SK-N-SH (cell line): ENCODE measurements at regions not wholly inside any gene's neighbourhood (a gene's known extent, or its start where the extent isn't known, plus 50 kb on each side); places are given as distances from the start of the nearest gene placed in this dataset.

Source experiments
- CTCF ChIA-PET: fragments of 300-600, 350-600 bp; formaldehyde crosslinking; extraction: SDS; loops from one replicate; lab custom pipeline; 2021; lab: Yijun Ruan, JAX
- POLR2A ChIA-PET: fragments of 350-600 bp; sonication (Branson Sonifier 250); formaldehyde crosslinking; extraction: SDS; loops from one replicate; lab custom pipeline; 2020; ENCODE audit warnings: antibody characterized with exemption, inconsistent platforms; lab: Yijun Ruan, JAX
- DNase-seq: peaks from one replicate; pipeline ENCODE4 v3.0.0; 2012
- H2AFZ ChIP-seq: fragments of 200-600 bp; sonication (generic); 2 replicates; pipeline ENCODE4 v1.8.1; 2016; ENCODE audit warnings: antibody characterized with exemption, mild to moderate bottlenecking, low read depth
- H3F3A ChIP-seq: fragments of 200-600 bp; sonication (generic); replicated peaks from 2 replicates; pipeline ENCODE3; 2016; ENCODE audit warnings: antibody characterized with exemption, mild to moderate bottlenecking; ENCODE audit not compliant: insufficient read depth
- H3K27ac ChIP-seq, 2 experiments: fragments of 200-500 bp in 1 of 2; fragments of 200-600 bp in 1 of 2; sonication (Bioruptor generic) in 1 of 2; sonication (generic), shearing (Covaris generic) in 1 of 2; 2 replicates each; pipeline versions ENCODE4 v1.5.1 to v1.6.1; 2014 to 2016; ENCODE audit warnings: low read depth in 2 of 2, inconsistent platforms in 1 of 2, low read length in 1 of 2, mild to moderate bottlenecking in 1 of 2, mixed read lengths in 1 of 2
- H3K27me3 ChIP-seq: fragments of 200-600 bp; sonication (generic), shearing (Covaris generic); 2 replicates; pipeline ENCODE4 v1.6.1; 2016; ENCODE audit warnings: mixed run types; ENCODE audit not compliant: insufficient read depth
- H3K36me3 ChIP-seq, 2 experiments: fragments of 200-500 bp in 1 of 2; fragments of 200-600 bp in 1 of 2; sonication (Bioruptor generic) in 1 of 2; sonication (generic) in 1 of 2; replicated peaks in 1 of 2; 2 replicates each; pipeline versions ENCODE3 to v1.5.1; 2014 to 2016; ENCODE audit warnings: low read length in 1 of 2, mild to moderate bottlenecking in 1 of 2; ENCODE audit not compliant: insufficient read depth in 2 of 2, control insufficient read depth in 1 of 2
- H3K4me1 ChIP-seq, 2 experiments: fragments of 200-500 bp in 1 of 2; fragments of 200-600 bp in 1 of 2; sonication (Bioruptor generic) in 1 of 2; sonication (generic), shearing (Covaris generic) in 1 of 2; 2 replicates each; pipeline versions ENCODE4 v1.5.1 to v1.6.1; 2014 to 2016; ENCODE audit warnings: low read depth in 1 of 2, low read length in 1 of 2, mixed run types in 1 of 2; ENCODE audit not compliant: insufficient read depth in 2 of 2, control insufficient read depth in 1 of 2
- H3K4me2 ChIP-seq: fragments of 200-600 bp; sonication (generic), shearing (Covaris generic); 2 replicates; pipeline ENCODE4 v1.6.1; 2017; ENCODE audit warnings: mixed run types
- H3K4me3 ChIP-seq, 2 experiments: fragments of 200-500 bp in 1 of 2; fragments of 200-600 bp in 1 of 2; sonication (Bioruptor generic) in 1 of 2; sonication (generic), shearing (Covaris generic) in 1 of 2; 2 replicates each; pipeline versions ENCODE4 v1.5.1 to v1.8.1; 2014 to 2016; ENCODE audit warnings: low read depth in 2 of 2, inconsistent platforms in 1 of 2, low read length in 1 of 2, mild to moderate bottlenecking in 1 of 2, mixed read lengths in 1 of 2, moderate library complexity in 1 of 2
- H3K79me2 ChIP-seq: fragments of 200-600 bp; sonication (generic); 2 replicates; pipeline ENCODE4 v1.8.1; 2017; ENCODE audit warnings: mild to moderate bottlenecking; ENCODE audit not compliant: insufficient read depth
- H3K9ac ChIP-seq: fragments of 200-600 bp; sonication (generic); 2 replicates; pipeline ENCODE4 v1.6.1; 2017; ENCODE audit warnings: mixed run types
- H3K9me2 ChIP-seq: fragments of 200-600 bp; sonication (generic); 2 replicates; pipeline ENCODE4 v1.6.1; 2017; ENCODE audit warnings: mixed run types
- H3K9me3 ChIP-seq: fragments of 200-600 bp; sonication (generic); 2 replicates; pipeline ENCODE4 v1.6.1; 2017; ENCODE audit warnings: mixed run types, mild to moderate bottlenecking, moderate library complexity
- H4K20me1 ChIP-seq: fragments of 200-600 bp; sonication (generic); 2 replicates; pipeline ENCODE4 v1.6.1; 2017; ENCODE audit warnings: mild to moderate bottlenecking, mixed run types; ENCODE audit not compliant: insufficient read depth
- CTCF ChIP-seq: fragments of 200-600 bp; sonication (generic); IDR thresholded peaks from 2 replicates; pipeline ENCODE4 v1.6.1; 2017; ENCODE audit warnings: antibody characterized with exemption, mild to moderate bottlenecking, moderate library complexity
- FOSL2 ChIP-seq: IDR thresholded peaks from 2 replicates; pipeline ENCODE4 v1.4.0; 2012; ENCODE audit warnings: low read depth, mild to moderate bottlenecking, moderate library complexity, borderline replicate concordance
- FOXJ3 ChIP-seq: sonication (generic); formaldehyde crosslinking; IDR thresholded peaks from 2 replicates; pipeline ENCODE4 v1.5.1; 2020; ENCODE audit warnings: mild to moderate bottlenecking, missing genetic modification reagents
- IRF3 ChIP-seq: fragments of 150-350 bp; IDR thresholded peaks from 2 replicates; pipeline ENCODE4 v1.6.1; 2016; ENCODE audit warnings: mild to moderate bottlenecking, low read depth, low read length
- PBX3 ChIP-seq: IDR thresholded peaks from 2 replicates; pipeline ENCODE4; 2012
- POLR2AphosphoS5 ChIP-seq: IDR thresholded peaks from 2 replicates; pipeline ENCODE4 v1.6.1; 2012; ENCODE audit warnings: low read depth, low read length
- RCOR1 ChIP-seq: fragments of 150-350 bp; IDR thresholded peaks from 2 replicates; pipeline ENCODE4 v1.6.1; 2017; ENCODE audit warnings: antibody characterized with exemption, low read length
- RXRA ChIP-seq: IDR thresholded peaks from 2 replicates; pipeline ENCODE4 v1.4.0; 2012; ENCODE audit warnings: low read depth, mild to moderate bottlenecking, borderline replicate concordance
- SMC3 ChIP-seq: IDR thresholded peaks from 2 replicates; pipeline ENCODE4 v1.6.1; 2012; ENCODE audit warnings: low read depth, low read length, improper control_type of control experiment
- TAF1 ChIP-seq: IDR thresholded peaks from 2 replicates; pipeline ENCODE4 v1.6.1; 2012; ENCODE audit warnings: low read depth, mild to moderate bottlenecking, low read length, moderate library complexity, borderline replicate concordance
- TCF12 ChIP-seq: IDR thresholded peaks from 2 replicates; pipeline ENCODE4 v1.4.0; 2012
- USF1 ChIP-seq: IDR thresholded peaks from 2 replicates; pipeline ENCODE4 v1.4.0; 2012; ENCODE audit warnings: low read depth, borderline replicate concordance
- USF2 ChIP-seq: fragments of 150-350 bp; IDR thresholded peaks from 2 replicates; pipeline ENCODE4 v1.6.1; 2017; ENCODE audit warnings: antibody characterized with exemption, low read length, low read depth, borderline replicate concordance
- WGBS: methylation state at CpG from one replicate; pipeline ENCODE4 v1.1.6; 2017; ENCODE audit warnings: low lambda C conversion rate; 5-methylcytosine and 5-hydroxymethylcytosine counted together

GRCh38 chr21:38996355-38996754 is 186.9 kb downstream of the PSMG1 start:
- H3K27me3 ChIP-seq = no peaks in the 10 kb centered on the region
- TF ChIP-seq CTCF (no peak), RXRA (no peak), POLR2AphosphoS5 (no peak), SMC3 (no peak), RCOR1 (no peak), TAF1 (no peak)
- H3K27ac ChIP-seq = no peak overlapping the region
- no peaks in the 10 kb centered on the region for H3K79me2 ChIP-seq
- ChIA-PET POLR2A (no interaction called here), CTCF (interaction anchor here (1.1 kb wide), 1 partner anchor 129 kb away, joined by 3 read pairs; no protein-coding TSS in a partner anchor)
- no peaks in the 10 kb centered on the region for H3K9me2 ChIP-seq
- H3K4me2 ChIP-seq = no peak overlapping the region
- 84% methylated on average over 2 of the region's 2 CpGs for WGBS
- H3K9me3 ChIP-seq = no peaks in the 10 kb centered on the region
- no peak overlapping the region for H2AFZ ChIP-seq
- H3K4me1 ChIP-seq = peaks cover 19 to 55% of the 10 kb centered on the region in 2 experiments; a peak in 3 of 4 replicates
- no peak overlapping the region for H3K4me3 ChIP-seq
- no peak for DNase-seq
- H4K20me1 ChIP-seq = no peaks in the 10 kb centered on the region
- no peak overlapping the region for H3K9ac ChIP-seq
- no peaks in the 10 kb centered on the region for H3K36me3 ChIP-seq
- peaks cover 10% of the 10 kb centered on the region for H3F3A ChIP-seq

- Histone ChIP-seq H3K4me1 (peaks cover 19 to 55% of the 10 kb centered on the region in 2 experiments; a peak in 3 of 4 replicates), H4K20me1 (no peaks in the 10 kb centered on the region), H2AFZ (no peak overlapping the region), H3K27ac (no peak overlapping the region), H3K9me3 (no peaks in the 10 kb centered on the region), H3K4me2 (no peak overlapping the region), H3K36me3 (no peaks in the 10 kb centered on the region), H3K4me3 (no peak overlapping the region), H3K9ac (no peak overlapping the region), H3K27me3 (no peaks in the 10 kb centered on the region), H3K9me2 (no peaks in the 10 kb centered on the region), H3F3A (peaks cover 10% of the 10 kb centered on the region), H3K79me2 (no peaks in the 10 kb centered on the region)
- DNase-seq = no peak
- ChIA-PET POLR2A (no interaction called here), CTCF (no interaction called here)
- TF ChIP-seq POLR2AphosphoS5 = no peak
- WGBS = 91% methylated on average over 5 of the region's 5 CpGs
These were observed 187.5 kb downstream of the PSMG1 start for GRCh38 chr21:38995731-38996130.

- Histone ChIP-seq H3K9me2 (no peaks in the 10 kb centered on the region), H3K4me2 (no peak overlapping the region), H3K9ac (no peak overlapping the region), H3K9me3 (no peaks in the 10 kb centered on the region), H2AFZ (no peak overlapping the region), H3K4me3 (no peak overlapping the region), H3K4me1 (peaks cover 21 to 55% of the 10 kb centered on the region in 2 experiments), H3K27ac (no peak overlapping the region), H3F3A (peaks cover 10% of the 10 kb centered on the region), H3K79me2 (no peaks in the 10 kb centered on the region), H3K27me3 (no peaks in the 10 kb centered on the region), H3K36me3 (no peaks in the 10 kb centered on the region), H4K20me1 (no peaks in the 10 kb centered on the region)
- CTCF ChIA-PET = no interaction called here
- POLR2A ChIA-PET = no interaction called here
- WGBS = 93% methylated on average over 11 of the region's 13 CpGs
- no peak for DNase-seq
- TF ChIP-seq CTCF = no peak
- TF ChIP-seq USF1 = no peak
- no peak for TF ChIP-seq TCF12
- no peak for TF ChIP-seq IRF3
- no peak for TF ChIP-seq FOXJ3 (CRISPR knock-in tag)
- TF ChIP-seq USF2 = no peak
- no peak for TF ChIP-seq FOSL2
- no peak for TF ChIP-seq PBX3
These were observed 188.1 kb downstream of the PSMG1 start for GRCh38 chr21:38995071-38995669.
